HG02588 (cell line): ENCODE measurements at regions not wholly inside any gene's neighbourhood (a gene's known extent, or its start where the extent isn't known, plus 50 kb on each side); places are given as distances from the start of the nearest gene placed in this dataset.

Experiments used
- ATAC-seq: cut with Tn5 transposase; IDR thresholded peaks from one replicate; pipeline ENCODE4 v1.9.1; 2021; ENCODE audit warnings: mild to moderate bottlenecking, moderate library complexity; ENCODE audit not compliant: unreplicated experiment

DNA sequence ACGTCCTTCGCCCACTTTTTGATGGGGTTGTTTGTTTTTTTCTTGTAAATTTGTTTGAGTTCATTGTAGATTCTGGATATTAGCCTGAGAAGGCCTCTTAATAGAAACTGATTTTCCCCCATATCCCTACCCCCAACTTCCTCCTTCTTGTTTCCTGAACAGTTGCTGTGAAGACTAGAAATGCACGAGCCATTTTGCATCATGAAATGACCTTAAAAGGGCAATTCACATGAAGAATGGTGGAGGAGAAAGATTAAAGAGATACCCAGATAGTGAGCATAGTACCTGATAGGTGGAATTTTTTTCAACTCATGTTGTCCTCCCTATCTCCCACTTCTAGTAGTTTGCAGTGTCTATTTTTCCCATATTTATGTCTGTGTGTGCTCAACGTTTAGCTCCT lies 55.2 kb upstream of the KCNH8 start:
- ATAC-seq: no peak

- ATAC-seq: no peak
Measured at GRCh38 chr3:19077388-19077787, 70.9 kb upstream of the KCNH8 start.

DNA sequence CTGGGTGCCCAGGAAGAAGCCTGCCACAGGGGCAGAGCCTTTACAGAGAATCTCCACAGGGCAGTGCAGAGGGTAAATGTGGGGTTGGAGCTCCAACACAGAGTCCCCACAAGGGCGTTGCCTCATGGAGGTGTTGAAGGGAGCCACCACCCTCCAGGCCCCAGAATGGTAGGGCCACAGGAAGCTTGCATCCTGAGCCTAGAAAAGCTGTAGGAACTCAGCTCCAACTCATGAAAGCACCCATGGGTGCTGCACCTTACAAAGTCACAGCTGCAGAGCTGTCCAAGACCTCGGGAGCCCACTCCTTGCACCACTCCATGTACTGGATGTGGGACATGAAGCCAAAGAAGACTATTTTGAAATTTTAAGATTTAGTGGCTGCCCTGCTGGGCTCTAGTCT lies 73.3 kb upstream of the KCNH8 start:
- no peak for ATAC-seq

GRCh38 chr3:19074257-19074900 lies 73.9 kb upstream of the KCNH8 start:
- no peak for ATAC-seq

GRCh38 chr3:19073341-19074105 lies 74.8 kb upstream of the KCNH8 start:
- ATAC-seq: no peak

GRCh38 chr3:19070325-19070724 lies 78.0 kb upstream of the KCNH8 start:
- ATAC-seq: no peak

DNA sequence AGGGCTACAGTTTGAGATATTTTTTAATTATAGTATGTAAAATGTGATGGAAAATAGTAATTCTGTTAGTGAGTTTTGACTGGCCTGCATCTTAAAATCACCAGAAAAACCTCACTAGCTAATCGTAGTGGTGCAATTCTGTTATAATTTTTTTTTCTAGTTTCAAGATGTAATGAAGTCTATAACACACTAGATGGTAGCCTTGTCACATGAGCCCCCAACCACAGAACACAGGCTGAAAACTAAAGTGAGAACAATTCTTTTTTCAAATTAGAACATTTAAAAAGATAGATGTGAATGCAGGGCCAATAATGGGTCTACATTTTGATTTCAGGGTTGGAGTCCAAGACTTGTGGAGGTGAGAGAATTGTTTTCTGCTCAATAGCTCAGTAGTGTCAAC lies 83.3 kb upstream of the KCNH8 start:
- ATAC-seq: no peak

DNA sequence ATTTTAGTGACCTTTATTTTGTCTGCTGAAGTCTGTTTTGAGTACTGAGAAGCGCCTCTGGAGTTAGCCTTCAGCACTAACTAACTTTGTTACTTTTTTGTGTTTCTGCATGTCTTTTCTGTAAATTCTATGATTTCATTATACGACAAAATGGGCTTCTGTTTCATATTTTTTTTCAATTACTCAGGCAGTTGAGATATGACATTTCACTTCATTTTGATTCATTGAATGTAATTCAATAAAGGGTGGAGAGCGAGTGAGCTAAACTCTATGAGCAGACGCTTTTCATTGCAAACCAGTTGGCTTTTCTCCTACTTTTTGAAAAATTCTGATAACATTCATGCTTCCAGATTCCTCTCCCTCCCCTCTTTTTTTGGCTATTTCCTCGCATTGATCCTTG lies 84.4 kb upstream of the KCNH8 start:
- no peak for ATAC-seq

DNA sequence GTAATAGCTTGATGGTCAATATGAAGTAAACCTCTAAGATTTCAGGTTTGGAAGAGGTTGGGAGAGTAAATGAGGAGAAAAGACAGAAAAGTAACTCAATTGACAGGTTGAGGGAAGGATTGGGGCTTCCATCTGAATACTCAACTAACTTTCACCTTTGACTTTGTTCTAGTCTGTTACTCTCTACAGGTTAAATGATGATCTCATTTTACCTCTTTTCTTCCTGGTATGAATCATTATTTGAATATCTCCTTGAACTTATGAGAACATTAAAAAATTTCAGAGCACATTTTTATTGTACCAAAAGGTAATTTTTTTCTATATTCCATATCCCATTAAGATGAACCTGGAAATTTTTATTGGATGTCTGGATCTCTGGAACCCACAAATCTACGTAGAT lies 87.9 kb upstream of the KCNH8 start:
- no peak for ATAC-seq

DNA sequence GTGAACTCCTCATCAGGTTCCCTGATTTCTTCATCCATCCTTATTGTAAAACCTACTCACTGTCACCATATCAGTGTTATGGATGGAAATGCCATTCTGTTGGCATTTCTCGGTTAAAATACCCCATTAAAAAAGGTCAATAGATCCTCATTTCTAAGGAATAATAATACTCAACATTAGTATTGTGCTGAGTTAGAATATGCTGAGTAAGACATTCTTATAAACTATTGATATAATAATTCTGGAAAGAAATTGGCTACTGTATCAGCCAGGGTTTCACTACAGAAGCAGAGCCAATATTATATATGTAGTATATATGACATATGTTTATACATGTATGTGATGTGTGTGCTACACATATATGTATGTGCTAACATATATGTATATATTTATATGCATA lies 95.4 kb upstream of the KCNH8 start:
- no peak for ATAC-seq

GRCh38 chr3:19046440-19046839 lies 101.9 kb upstream of the KCNH8 start:
- ATAC-seq: no peak

GRCh38 chr3:19030522-19030839 lies 117.8 kb upstream of the KCNH8 start:
- ATAC-seq: no peak

DNA sequence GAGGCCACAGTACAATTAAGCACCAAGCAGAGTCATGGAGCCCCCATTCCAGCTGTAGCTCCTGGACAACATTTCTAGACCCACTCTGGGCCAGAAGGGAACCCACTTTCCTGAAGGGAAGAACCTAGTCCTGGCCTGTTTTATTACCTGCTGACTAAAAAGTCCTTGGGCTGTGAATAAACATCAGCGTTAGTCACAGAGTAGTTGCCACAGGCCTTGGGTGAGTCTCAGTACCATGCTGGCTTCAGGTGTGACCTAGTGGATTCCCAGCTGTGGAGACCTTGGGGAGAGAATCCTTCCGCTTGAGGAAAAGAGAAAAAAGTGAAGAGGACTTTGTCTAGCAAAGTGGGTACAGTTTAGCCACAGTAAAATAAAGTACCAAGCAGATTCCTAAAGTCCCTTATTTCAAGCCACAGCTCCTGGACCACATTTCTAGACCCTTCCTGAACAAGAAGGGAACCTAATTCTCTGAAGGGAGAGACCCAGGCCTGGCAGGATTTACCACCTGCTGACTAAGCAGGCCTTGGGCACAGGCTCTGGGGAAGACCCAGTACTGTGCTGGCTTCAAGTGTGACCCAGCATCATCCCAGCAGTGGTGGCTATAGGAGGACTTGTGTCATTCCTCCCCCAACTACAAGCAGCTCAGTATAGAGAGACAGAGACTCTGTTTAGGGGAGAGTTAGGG lies 118.3 kb upstream of the KCNH8 start:
- no peak for ATAC-seq

DNA sequence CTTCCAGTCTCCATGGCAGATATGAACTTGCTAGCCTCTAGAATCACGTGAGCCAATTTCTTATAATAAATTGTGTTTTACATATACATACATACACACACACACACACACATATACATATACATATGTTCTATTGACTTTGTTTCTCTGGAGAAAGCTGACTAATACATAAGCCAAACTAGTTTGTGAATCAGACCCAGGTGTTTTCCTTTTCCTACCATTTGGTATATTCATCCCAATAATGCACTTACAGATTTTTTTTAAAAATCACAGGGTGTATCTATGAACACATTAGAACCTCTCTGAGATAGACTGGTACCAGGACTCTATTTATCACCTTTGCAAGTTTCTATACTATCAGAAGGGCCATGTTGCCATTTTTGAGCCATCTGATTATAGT lies 122.9 kb upstream of the KCNH8 start:
- no peak for ATAC-seq

DNA sequence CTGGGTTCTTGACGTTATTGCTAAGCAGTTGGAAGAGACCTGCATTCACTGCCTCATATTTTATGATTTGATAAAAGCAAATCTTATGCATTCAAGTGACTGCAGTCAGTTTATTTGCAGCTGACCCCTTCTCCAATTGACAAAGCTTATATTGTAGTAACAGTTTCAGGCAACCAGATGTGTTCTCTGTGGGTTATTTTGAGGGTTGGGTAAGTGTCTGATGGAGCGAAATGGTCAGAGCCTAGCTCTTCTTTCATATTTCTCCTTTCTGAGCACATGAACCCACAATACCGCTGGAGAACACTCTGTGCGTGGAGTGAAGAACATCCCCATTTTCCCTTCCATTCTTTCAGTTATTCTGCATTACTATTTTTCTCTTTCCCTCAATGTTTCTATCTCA lies 125.8 kb upstream of the KCNH8 start:
- ATAC-seq: no peak

- no peak for ATAC-seq
Measured at GRCh38 chr3:19016851-19017250, 131.5 kb upstream of the KCNH8 start.

GRCh38 chr3:19013879-19014278 lies 134.4 kb upstream of the KCNH8 start:
- ATAC-seq: no peak

DNA sequence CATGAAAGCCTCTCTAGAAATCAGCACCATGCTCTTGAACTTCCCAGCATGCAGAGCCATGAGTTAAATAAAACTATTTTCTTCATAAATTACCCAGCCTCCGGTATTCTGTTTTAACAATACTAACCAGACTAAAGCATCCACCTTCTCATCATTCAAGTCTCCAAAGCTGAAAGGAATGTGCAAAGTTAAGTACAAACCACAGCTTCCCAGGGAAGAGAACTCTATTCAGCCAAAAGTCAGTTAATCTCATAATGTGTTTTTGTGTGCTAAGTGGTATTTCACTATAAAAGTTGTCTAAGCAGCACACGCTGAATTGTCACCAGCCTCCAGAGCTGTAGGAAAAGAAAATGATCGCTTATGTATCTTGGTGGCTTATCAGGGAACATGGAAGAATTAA lies 135.5 kb upstream of the KCNH8 start:
- ATAC-seq: no peak

- ATAC-seq: no peak
Measured at GRCh38 chr3:19002606-19003005, 145.7 kb upstream of the KCNH8 start.

- no peak for ATAC-seq
Measured at GRCh38 chr3:18998069-18998468, 150.2 kb upstream of the KCNH8 start.

DNA sequence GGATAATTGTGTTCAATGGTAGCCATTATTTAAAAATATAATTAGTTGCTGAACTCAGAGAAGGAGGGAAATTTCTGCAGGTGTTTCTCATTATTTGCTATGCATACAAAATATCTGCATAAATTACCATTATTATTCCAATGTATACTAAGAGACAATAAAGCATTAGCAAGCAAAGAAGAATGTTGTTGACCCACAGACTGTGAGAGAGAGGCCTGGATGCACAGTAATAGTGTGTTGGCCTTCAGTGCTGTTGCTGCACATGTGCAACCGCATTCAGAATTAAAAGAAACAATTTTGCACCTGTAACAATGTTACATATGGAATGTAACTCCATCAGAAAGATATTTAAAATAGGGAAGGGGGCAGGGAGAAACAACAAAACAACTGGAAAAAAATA lies 155.6 kb upstream of the KCNH8 start:
- ATAC-seq: no peak

DNA sequence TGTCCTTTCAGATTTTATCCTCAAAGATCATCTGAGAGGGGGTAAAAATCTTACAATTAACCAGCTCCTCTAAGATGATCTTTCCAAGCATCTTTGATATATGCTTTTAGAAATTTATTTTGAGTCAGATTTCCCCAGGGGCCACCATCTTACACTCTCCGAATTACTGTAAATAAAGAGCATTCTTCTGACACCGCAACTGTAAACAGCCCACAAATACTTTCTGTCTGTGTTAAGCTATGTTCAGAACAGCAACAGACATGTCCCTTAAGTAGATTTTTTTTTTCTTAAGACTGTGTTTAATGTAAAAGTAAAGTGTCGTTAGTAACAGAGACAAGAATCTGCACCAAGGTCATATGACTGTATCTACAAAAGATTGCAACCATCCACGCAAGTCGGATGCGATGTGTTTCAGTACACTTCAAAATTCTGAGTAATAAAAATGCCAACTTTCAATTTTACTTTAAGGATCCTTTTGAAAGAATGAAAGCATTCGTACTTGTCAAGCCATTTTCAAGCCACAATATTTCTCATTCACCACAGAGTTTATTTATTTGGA lies 159.0 kb upstream of the KCNH8 start:
- ATAC-seq: no peak
